H1 (cell line): ENCODE measurements at regions not wholly inside any gene's neighbourhood (a gene's known extent, or its start where the extent isn't known, plus 50 kb on each side); places are given as distances from the start of the nearest gene placed in this dataset.

Experiments
- CEBPB ChIP-seq: IDR thresholded peaks from 2 replicates; pipeline ENCODE4 v1.6.1; 2012; ENCODE audit warnings: low read depth, low read length
- CTCF ChIP-seq, 3 experiments: IDR thresholded peaks; 1 replicate in 2 of 3; 2 replicates in 1 of 3; pipeline versions ENCODE4 v1.5.1 to v1.6.1; 2011; ENCODE audit warnings: low read length in 3 of 3, mild to moderate bottlenecking in 3 of 3, inconsistent platforms in 2 of 3, low read depth in 1 of 3, moderate library complexity in 1 of 3; ENCODE audit not compliant: insufficient read depth in 1 of 3; ENCODE audit errors: control extremely low read depth in 1 of 3
- PHF8 ChIP-seq: fragments of 200-600 bp; sonication (generic); conservative IDR thresholded peaks from 2 replicates; pipeline ENCODE4 v1.7.1; 2012; ENCODE audit warnings: low read depth, mild to moderate bottlenecking, inconsistent platforms, low read length, moderate library complexity
- POLR2AphosphoS5 ChIP-seq: IDR thresholded peaks from 2 replicates; pipeline ENCODE4 v1.6.1; 2011; ENCODE audit warnings: low read depth, low read length
- RXRA ChIP-seq: IDR thresholded peaks from 2 replicates; pipeline ENCODE4 v1.6.1; 2011; ENCODE audit warnings: low read depth, mild to moderate bottlenecking, low read length, moderate library complexity; ENCODE audit not compliant: insufficient read depth
- SIRT6 ChIP-seq: IDR thresholded peaks from one replicate; pipeline ENCODE4 v1.7.1; 2012; ENCODE audit warnings: low read length, inconsistent platforms
- SIX5 ChIP-seq: IDR thresholded peaks from 2 replicates; pipeline ENCODE4 v1.6.1; 2011; ENCODE audit warnings: mild to moderate bottlenecking, low read depth, low read length
- USF2 ChIP-seq: IDR thresholded peaks from 2 replicates; pipeline ENCODE4 v1.6.1; 2011; ENCODE audit warnings: low read length, improper control_type of control experiment

- no peak for TF ChIP-seq CTCF (IDR thresholded peaks at IDR 0.05; ENCODE audit: control extremely low read depth in 1 of 3, insufficient read depth in 1 of 3, low read depth in 1 of 3, low read length in 3 of 3)
- no peak for TF ChIP-seq CEBPB
- no peak for TF ChIP-seq USF2
- no peak for TF ChIP-seq POLR2AphosphoS5
- no peak for TF ChIP-seq SIRT6
- no peak for TF ChIP-seq SIX5
- no peak for TF ChIP-seq PHF8
- no peak for TF ChIP-seq RXRA
Observed at GRCh38 chr1:30171537-30172298, 551.7 kb downstream of the MATN1 start.
